GM23338 (cell line): ENCODE measurements at regions not wholly inside any gene's neighbourhood (a gene's known extent, or its start where the extent isn't known, plus 50 kb on each side); places are given as distances from the start of the nearest gene placed in this dataset.

Experiments
- ATAC-seq: fragments of 200-7000 bp; cut with Tn5 transposase; 3 replicates; pipeline ENCODE4 v1.9.1; 2020
- DNase-seq: peaks from one replicate; pipeline ENCODE4 v3.0.0-alpha.2; 2015; ENCODE audit warnings: low spot score
- H2AFZ ChIP-seq: fragments of 200-600 bp; sonication (generic); 2 replicates; pipeline ENCODE4 v1.8.0; 2016; ENCODE audit warnings: antibody characterized with exemption, mild to moderate bottlenecking, moderate library complexity
- H3F3A ChIP-seq: fragments of 200-600 bp; sonication (generic); replicated peaks from 2 replicates; pipeline ENCODE4 v1.8.0; 2017; ENCODE audit warnings: antibody characterized with exemption, mixed run types, low read depth
- H3K27ac ChIP-seq: fragments of 200-600 bp; sonication (generic); 2 replicates; pipeline ENCODE4 v1.6.1; 2016; ENCODE audit warnings: low read depth
- H3K27me3 ChIP-seq: fragments of 200-600 bp; sonication (generic); 2 replicates; pipeline ENCODE4 v1.8.0; 2016; ENCODE audit warnings: mild to moderate bottlenecking, mixed run types, moderate library complexity; ENCODE audit not compliant: insufficient read depth
- H3K36me3 ChIP-seq: fragments of 200-600 bp; sonication (generic); 2 replicates; pipeline ENCODE4 v1.8.0; 2016; ENCODE audit warnings: mild to moderate bottlenecking; ENCODE audit not compliant: insufficient read depth
- H3K4me1 ChIP-seq: fragments of 200-600 bp; sonication (generic); 2 replicates; pipeline ENCODE4 v1.8.0; 2016; ENCODE audit warnings: mild to moderate bottlenecking, moderate library complexity; ENCODE audit not compliant: insufficient read depth
- H3K4me2 ChIP-seq: fragments of 200-600 bp; sonication (generic); 2 replicates; pipeline ENCODE4 v1.7.1; 2017; ENCODE audit warnings: mixed run types
- H3K4me3 ChIP-seq: fragments of 200-600 bp; sonication (generic); 2 replicates; pipeline ENCODE4 v1.6.1; 2016; ENCODE audit warnings: mixed run types
- H3K79me2 ChIP-seq: fragments of 200-600 bp; sonication (generic); replicated peaks from 2 replicates; pipeline ENCODE4 v1.8.0; 2017; ENCODE audit warnings: mild to moderate bottlenecking; ENCODE audit not compliant: insufficient read depth
- H3K9me2 ChIP-seq: fragments of 200-600 bp; sonication (generic); 2 replicates; pipeline ENCODE4 v1.8.0; 2017; ENCODE audit not compliant: insufficient read depth
- H4K20me1 ChIP-seq: fragments of 200-600 bp; sonication (generic); replicated peaks from 2 replicates; pipeline ENCODE4 v1.8.0; 2017; ENCODE audit warnings: mild to moderate bottlenecking; ENCODE audit not compliant: insufficient read depth
- H3K27ac Mint-ChIP-seq: 2 replicates; pipeline ENCODE4 v1.8.0; 2020; ENCODE audit warnings: inconsistent platforms, mild to moderate bottlenecking, moderate library complexity, mixed read lengths
- H3K27me3 Mint-ChIP-seq: 3 replicates; pipeline ENCODE4 v1.8.0; 2022; ENCODE audit warnings: low read depth, mild to moderate bottlenecking, moderate library complexity, mixed read lengths, inconsistent platforms; ENCODE audit not compliant: insufficient read depth, poor library complexity
- H3K36me3 Mint-ChIP-seq: 3 replicates; pipeline ENCODE4 v1.8.0; 2021; ENCODE audit warnings: low read depth, mild to moderate bottlenecking, inconsistent platforms, moderate library complexity, mixed read lengths
- H3K4me1 Mint-ChIP-seq: 3 replicates; pipeline ENCODE4 v1.8.0; 2020; ENCODE audit warnings: mild to moderate bottlenecking, inconsistent platforms, mixed read lengths
- H3K4me3 Mint-ChIP-seq: 3 replicates; pipeline ENCODE4 v1.8.0; 2021; ENCODE audit warnings: moderate library complexity, mild to moderate bottlenecking, inconsistent platforms, mixed read lengths
- H3K9me3 Mint-ChIP-seq: 3 replicates; pipeline ENCODE4 v1.8.0; 2020; ENCODE audit warnings: moderate library complexity, mild to moderate bottlenecking, inconsistent platforms, mixed read lengths
- CREB1 ChIP-seq: fragments of 250-450 bp; sonication (Bioruptor Pico); IDR thresholded peaks from 2 replicates; pipeline ENCODE4 v1.5.0; 2020; ENCODE audit warnings: low read depth, mild to moderate bottlenecking, moderate library complexity
- ETS1 ChIP-seq: IDR thresholded peaks from 2 replicates; pipeline ENCODE4 v1.6.1; 2016; ENCODE audit warnings: antibody characterized with exemption
- EZH2 ChIP-seq: fragments of 200-600 bp; sonication (generic); IDR thresholded peaks from one replicate; pipeline ENCODE4 v1.8.0; 2017; ENCODE audit warnings: antibody characterized with exemption, mild to moderate bottlenecking, low read depth; ENCODE audit not compliant: unreplicated experiment
- JUNB ChIP-seq: IDR thresholded peaks from one replicate; pipeline ENCODE4 v1.6.1; 2016; ENCODE audit warnings: antibody characterized with exemption; ENCODE audit not compliant: unreplicated experiment
- NANOG ChIP-seq: IDR thresholded peaks from 2 replicates; pipeline ENCODE4 v1.6.1; 2016; ENCODE audit warnings: antibody characterized with exemption, borderline replicate concordance
- POLR2AphosphoS5 ChIP-seq: IDR thresholded peaks from 2 replicates; pipeline ENCODE4 v1.6.1; 2016; ENCODE audit warnings: antibody characterized with exemption, low read depth
- REST ChIP-seq: IDR thresholded peaks from one replicate; pipeline ENCODE4 v1.6.1; 2018; ENCODE audit warnings: antibody characterized with exemption; ENCODE audit not compliant: unreplicated experiment
- STAT1 ChIP-seq: IDR thresholded peaks from one replicate; pipeline ENCODE4 v1.6.1; 2016; ENCODE audit warnings: antibody characterized with exemption; ENCODE audit not compliant: unreplicated experiment
- ZNF331 ChIP-seq: fragments of 250-450 bp; sonication (Bioruptor Pico); IDR thresholded peaks from 2 replicates; pipeline ENCODE4 v1.5.0; 2020; ENCODE audit warnings: low read depth, mild to moderate bottlenecking, moderate library complexity
- ZNF462 ChIP-seq: fragments of 250-450 bp; sonication (Bioruptor Pico); IDR thresholded peaks from 2 replicates; pipeline ENCODE4 v1.5.0; 2020; ENCODE audit warnings: mild to moderate bottlenecking, moderate library complexity
- TF ChIP-seq, protein P1 (sequence below), 2 experiments: fragments of 200-600 bp in 1 of 2; sonication (generic) in 1 of 2; conservative IDR thresholded peaks; 2 replicates each; pipeline versions ENCODE4 v1.5.1 to v1.6.1; 2016 to 2017; ENCODE audit warnings: antibody characterized with exemption in 2 of 2, low read depth in 2 of 2, mild to moderate bottlenecking in 2 of 2, moderate library complexity in 1 of 2

- no peak for ATAC-seq
- peaks cover 6% of the 10 kb centered on the region for H3K27me3 Mint-ChIP-seq
These were observed 215.0 kb downstream of the THBS2 start for GRCh38 chr6:169038691-169039090.

More at GRCh38 chr6:169038691-169039090, 215.0 kb downstream of the THBS2 start:
- Mint-ChIP-seq H3K36me3 (peaks cover 8% of the 10 kb centered on the region), H3K27ac (no peak overlapping the region), H3K4me3 (no peak overlapping the region), H3K9me3 (peaks cover 20% of the 10 kb centered on the region), H3K4me1 (no peaks in the 10 kb centered on the region)
- no peak for TF ChIP-seq NANOG
- TF ChIP-seq CREB1 (CRISPR knock-in tag), result no peak
- no peak for TF ChIP-seq POLR2AphosphoS5
- TF ChIP-seq, protein P1, sequence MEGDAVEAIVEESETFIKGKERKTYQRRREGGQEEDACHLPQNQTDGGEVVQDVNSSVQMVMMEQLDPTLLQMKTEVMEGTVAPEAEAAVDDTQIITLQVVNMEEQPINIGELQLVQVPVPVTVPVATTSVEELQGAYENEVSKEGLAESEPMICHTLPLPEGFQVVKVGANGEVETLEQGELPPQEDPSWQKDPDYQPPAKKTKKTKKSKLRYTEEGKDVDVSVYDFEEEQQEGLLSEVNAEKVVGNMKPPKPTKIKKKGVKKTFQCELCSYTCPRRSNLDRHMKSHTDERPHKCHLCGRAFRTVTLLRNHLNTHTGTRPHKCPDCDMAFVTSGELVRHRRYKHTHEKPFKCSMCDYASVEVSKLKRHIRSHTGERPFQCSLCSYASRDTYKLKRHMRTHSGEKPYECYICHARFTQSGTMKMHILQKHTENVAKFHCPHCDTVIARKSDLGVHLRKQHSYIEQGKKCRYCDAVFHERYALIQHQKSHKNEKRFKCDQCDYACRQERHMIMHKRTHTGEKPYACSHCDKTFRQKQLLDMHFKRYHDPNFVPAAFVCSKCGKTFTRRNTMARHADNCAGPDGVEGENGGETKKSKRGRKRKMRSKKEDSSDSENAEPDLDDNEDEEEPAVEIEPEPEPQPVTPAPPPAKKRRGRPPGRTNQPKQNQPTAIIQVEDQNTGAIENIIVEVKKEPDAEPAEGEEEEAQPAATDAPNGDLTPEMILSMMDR (conservative IDR thresholded peaks at IDR 0.05; ENCODE audit: low read depth in 2 of 2), result no peak
- no peak for TF ChIP-seq STAT1
- TF ChIP-seq REST, result no peak
- TF ChIP-seq ZNF462 (CRISPR knock-in tag), result no peak
- no peak for TF ChIP-seq JUNB
- no peak for TF ChIP-seq ETS1
- TF ChIP-seq ZNF331 (CRISPR knock-in tag), result no peak
- TF ChIP-seq EZH2, result no peak
- no peak for DNase-seq
- 0 out of 2 replicates have a peak, but pooled peaks cover 3% of the 10 kb centered on the region for H3K9me2 ChIP-seq
- H3K4me2 ChIP-seq, result no peak overlapping the region
- H3K27ac ChIP-seq, result no peak overlapping the region
- H2AFZ ChIP-seq, result no peak overlapping the region
- H3K36me3 ChIP-seq, result peaks cover 5% of the 10 kb centered on the region
- no peaks in the 10 kb centered on the region for H3K79me2 ChIP-seq
- no peaks in the 10 kb centered on the region for H3K4me1 ChIP-seq
- no peaks in the 10 kb centered on the region for H3F3A ChIP-seq
- no peak overlapping the region for H3K4me3 ChIP-seq
- no peaks in the 10 kb centered on the region for H3K27me3 ChIP-seq
- H4K20me1 ChIP-seq, result no peaks in the 10 kb centered on the region
